ENCODE measurements at regions not wholly inside any gene's neighbourhood (a gene's known extent, or its start where the extent isn't known, plus 50 kb on each side); places are given as distances from the start of the nearest gene placed in this dataset.

DNA sequence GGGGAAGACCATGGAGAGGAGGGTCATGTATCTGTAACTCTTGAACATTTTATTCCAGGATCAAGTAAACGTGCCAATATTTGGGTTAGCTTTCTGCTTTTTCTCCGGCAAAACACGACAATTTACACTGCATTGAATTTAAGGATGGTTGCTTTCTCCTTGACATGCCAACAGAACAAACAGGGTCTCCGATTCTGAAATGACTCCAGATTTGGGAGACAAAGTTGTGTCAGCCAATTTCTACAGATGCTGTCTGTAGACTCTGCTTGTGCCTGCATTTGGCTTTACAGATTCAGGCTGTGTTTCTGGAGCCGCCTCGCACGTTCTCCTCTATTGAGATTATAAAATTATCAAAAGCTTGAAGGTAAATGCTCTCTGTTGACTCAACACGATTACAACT lies 207.0 kb downstream of the ASMT start:
- H3K4me1 ChIP-seq = no peaks in the 10 kb centered on the region
- H3K9ac ChIP-seq = no peak overlapping the region
- H3K4me3 ChIP-seq (ENCODE audit: low read depth, low read length) = no peak overlapping the region
- TF ChIP-seq, protein P1, sequence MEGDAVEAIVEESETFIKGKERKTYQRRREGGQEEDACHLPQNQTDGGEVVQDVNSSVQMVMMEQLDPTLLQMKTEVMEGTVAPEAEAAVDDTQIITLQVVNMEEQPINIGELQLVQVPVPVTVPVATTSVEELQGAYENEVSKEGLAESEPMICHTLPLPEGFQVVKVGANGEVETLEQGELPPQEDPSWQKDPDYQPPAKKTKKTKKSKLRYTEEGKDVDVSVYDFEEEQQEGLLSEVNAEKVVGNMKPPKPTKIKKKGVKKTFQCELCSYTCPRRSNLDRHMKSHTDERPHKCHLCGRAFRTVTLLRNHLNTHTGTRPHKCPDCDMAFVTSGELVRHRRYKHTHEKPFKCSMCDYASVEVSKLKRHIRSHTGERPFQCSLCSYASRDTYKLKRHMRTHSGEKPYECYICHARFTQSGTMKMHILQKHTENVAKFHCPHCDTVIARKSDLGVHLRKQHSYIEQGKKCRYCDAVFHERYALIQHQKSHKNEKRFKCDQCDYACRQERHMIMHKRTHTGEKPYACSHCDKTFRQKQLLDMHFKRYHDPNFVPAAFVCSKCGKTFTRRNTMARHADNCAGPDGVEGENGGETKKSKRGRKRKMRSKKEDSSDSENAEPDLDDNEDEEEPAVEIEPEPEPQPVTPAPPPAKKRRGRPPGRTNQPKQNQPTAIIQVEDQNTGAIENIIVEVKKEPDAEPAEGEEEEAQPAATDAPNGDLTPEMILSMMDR (IDR thresholded peaks at IDR 0.05) = no peak
- no peaks in the 10 kb centered on the region for H3K27me3 ChIP-seq (ENCODE audit: control insufficient read depth, insufficient read depth, low read length)
- no peaks in the 10 kb centered on the region for H3K79me2 ChIP-seq
- no peaks in the 10 kb centered on the region for H3K9me3 ChIP-seq (ENCODE audit: control insufficient read depth, low read length)
- no peak overlapping the region for H3K27ac ChIP-seq
- no peak overlapping the region for H3K4me2 ChIP-seq (ENCODE audit: low read length)
- H3K36me3 ChIP-seq (ENCODE audit: control insufficient read depth, insufficient read depth, low read length) = no peaks in the 10 kb centered on the region
- H2AFZ ChIP-seq = no peak overlapping the region

DNA sequence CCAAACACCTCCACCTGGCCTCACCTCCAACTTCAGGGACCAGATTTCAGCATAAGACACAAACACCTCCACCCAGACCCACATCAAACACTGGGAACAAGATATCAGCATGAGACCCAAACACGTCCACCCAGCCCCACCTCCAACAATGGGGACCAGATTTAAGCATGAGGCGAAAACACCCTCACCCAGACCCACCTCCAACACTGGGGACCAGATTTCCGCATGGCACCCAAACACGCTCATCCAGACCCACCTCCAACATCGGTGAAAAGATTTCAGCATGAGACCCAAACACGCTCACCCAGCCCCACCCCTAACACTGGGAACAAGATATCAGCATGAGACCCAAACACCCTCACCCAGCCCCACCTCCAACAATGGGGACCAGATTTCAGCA lies 210.0 kb downstream of the ASMT start:
- Histone ChIP-seq H3K9ac (no peak overlapping the region), H2AFZ (no peak overlapping the region), H3K4me3 (ENCODE audit: low read depth, low read length) (no peak overlapping the region), H3K79me2 (no peaks in the 10 kb centered on the region), H3K27ac (no peak overlapping the region), H3K9me3 (ENCODE audit: control insufficient read depth, low read length) (no peaks in the 10 kb centered on the region), H3K36me3 (ENCODE audit: control insufficient read depth, insufficient read depth, low read length) (no peaks in the 10 kb centered on the region), H3K27me3 (ENCODE audit: control insufficient read depth, insufficient read depth, low read length) (no peaks in the 10 kb centered on the region), H3K4me1 (no peaks in the 10 kb centered on the region), H3K4me2 (ENCODE audit: low read length) (no peak overlapping the region)
- TF ChIP-seq, protein P1 (IDR thresholded peaks at IDR 0.05) = no peak

DNA sequence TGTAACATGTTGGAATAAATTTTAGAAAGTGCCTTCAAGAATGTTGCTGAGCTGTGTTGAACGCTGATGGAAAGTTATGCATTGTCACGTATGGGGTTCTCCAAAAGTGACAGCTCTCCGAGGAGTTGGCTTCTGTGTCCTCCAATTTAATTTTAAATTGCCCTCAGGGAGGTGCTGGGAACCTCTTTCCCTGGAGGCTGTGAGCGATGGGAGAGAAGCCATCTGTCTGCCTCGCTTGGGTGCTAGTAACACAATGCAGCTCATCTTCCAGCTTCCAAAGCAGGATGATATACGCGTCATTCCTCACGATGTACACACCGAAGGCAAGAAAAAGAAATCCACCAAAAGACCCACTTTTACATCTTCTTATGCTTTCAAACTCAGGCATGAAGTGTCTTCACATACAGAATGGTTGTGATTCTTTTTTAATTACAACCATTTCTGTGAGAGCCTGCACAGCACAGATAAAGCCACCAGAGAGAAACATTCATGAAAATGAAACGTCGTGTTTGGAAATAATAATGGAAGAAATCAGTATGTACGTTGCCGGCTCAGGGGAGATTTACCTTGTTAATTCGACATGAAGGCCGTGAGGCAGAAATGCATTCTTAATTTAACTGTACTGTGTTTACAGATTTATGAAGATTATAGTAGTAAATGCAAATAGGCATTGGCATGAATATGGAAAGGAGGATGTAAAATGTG lies 218.9 kb downstream of the ASMT start:
- Histone ChIP-seq H2AFZ (no peak overlapping the region), H3K4me1 (no peaks in the 10 kb centered on the region), H3K9ac (no peak overlapping the region), H3K36me3 (ENCODE audit: control insufficient read depth, insufficient read depth, low read length) (no peaks in the 10 kb centered on the region), H3K4me3 (ENCODE audit: low read depth, low read length) (no peak overlapping the region), H3K27me3 (ENCODE audit: control insufficient read depth, insufficient read depth, low read length) (no peaks in the 10 kb centered on the region), H3K27ac (no peak overlapping the region), H3K79me2 (no peaks in the 10 kb centered on the region), H3K9me3 (ENCODE audit: control insufficient read depth, low read length) (no peaks in the 10 kb centered on the region), H3K4me2 (ENCODE audit: low read length) (no peak overlapping the region)
- TF ChIP-seq, protein P1 (IDR thresholded peaks at IDR 0.05) = no peak

DNA sequence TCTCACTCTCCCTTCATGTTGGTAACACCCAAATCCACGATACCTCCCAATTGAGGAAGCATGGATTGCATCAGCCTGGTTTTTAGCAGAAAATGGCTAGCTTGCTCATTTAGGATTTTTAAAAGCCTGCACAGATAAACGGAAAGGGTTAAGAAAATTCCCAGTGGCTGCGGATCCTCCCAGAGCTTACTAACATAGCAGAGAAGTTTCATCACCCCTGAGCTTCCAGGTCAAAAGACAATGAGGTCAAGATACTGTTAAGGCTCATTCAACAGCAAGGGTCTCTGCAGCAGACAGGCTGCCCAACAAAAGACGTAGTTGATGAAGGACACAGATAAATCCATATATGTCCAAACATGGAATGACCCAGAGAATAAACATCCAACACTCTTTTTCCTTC lies 220.2 kb downstream of the ASMT start:
- Histone ChIP-seq H3K4me1 (no peaks in the 10 kb centered on the region), H3K79me2 (no peaks in the 10 kb centered on the region), H3K9me3 (ENCODE audit: control insufficient read depth, low read length) (no peaks in the 10 kb centered on the region), H3K27ac (no peak overlapping the region), H2AFZ (no peak overlapping the region), H3K27me3 (ENCODE audit: control insufficient read depth, insufficient read depth, low read length) (no peaks in the 10 kb centered on the region), H3K36me3 (ENCODE audit: control insufficient read depth, insufficient read depth, low read length) (no peaks in the 10 kb centered on the region), H3K9ac (no peak overlapping the region), H3K4me3 (ENCODE audit: low read depth, low read length) (no peak overlapping the region), H3K4me2 (ENCODE audit: low read length) (no peak overlapping the region)
- TF ChIP-seq, protein P1 (IDR thresholded peaks at IDR 0.05) = no peak

DNA sequence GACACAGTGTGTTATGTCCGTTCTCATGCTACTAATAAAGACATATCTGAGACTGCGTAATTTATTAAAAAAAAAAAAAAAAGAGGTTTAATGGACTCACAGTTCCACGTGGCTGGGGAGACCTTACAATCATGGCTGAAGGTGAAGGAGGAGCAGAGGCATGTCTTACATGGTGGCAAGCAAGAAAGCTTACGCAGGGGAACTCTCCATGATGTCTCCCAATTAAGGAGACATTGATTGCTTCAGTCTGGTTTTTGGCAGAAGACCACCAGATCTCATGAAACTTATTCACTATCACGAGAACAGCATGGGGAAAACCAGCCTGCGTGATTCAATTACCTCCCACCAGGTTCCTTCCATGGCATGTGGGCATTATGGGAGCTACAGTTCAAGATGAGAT lies 221.8 kb downstream of the ASMT start:
- Histone ChIP-seq H3K9me3 (ENCODE audit: control insufficient read depth, low read length) (no peaks in the 10 kb centered on the region), H2AFZ (no peak overlapping the region), H3K4me3 (ENCODE audit: low read depth, low read length) (no peak overlapping the region), H3K4me1 (no peaks in the 10 kb centered on the region), H3K4me2 (ENCODE audit: low read length) (no peak overlapping the region), H3K36me3 (ENCODE audit: control insufficient read depth, insufficient read depth, low read length) (no peaks in the 10 kb centered on the region), H3K9ac (no peak overlapping the region), H3K79me2 (no peaks in the 10 kb centered on the region), H3K27ac (no peak overlapping the region), H3K27me3 (ENCODE audit: control insufficient read depth, insufficient read depth, low read length) (no peaks in the 10 kb centered on the region)
- TF ChIP-seq, protein P1 (IDR thresholded peaks at IDR 0.05) = no peak
